ENCODE measurements at regions not wholly inside any gene's neighbourhood (a gene's known extent, or its start where the extent isn't known, plus 50 kb on each side); places are given as distances from the start of the nearest gene placed in this dataset.

DNA sequence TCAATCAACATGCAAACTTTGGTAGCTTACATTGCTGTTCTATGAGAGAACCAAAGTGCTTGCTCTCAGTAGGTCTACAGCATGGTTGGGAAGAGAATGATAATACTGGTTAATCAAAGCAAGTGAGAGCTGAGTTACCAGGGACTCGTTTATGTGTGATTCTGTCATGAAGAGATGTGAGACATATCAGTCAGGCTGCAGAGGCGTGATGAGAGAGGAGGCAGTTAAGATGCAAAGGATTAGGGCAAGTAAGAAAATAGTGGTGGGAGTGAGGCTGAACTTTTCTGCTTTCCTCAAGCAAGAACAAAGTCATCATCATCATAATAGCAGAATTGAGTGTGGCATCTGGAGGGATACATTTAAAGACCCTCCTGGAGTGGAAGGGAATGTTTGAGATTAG, 86.5 kb downstream of the RPS12 start:
- H3K79me2 ChIP-seq (ENCODE audit: low read length) = no peaks in the 10 kb centered on the region
- H3K27ac ChIP-seq (ENCODE audit: low read length) = no peak overlapping the region
- TF ChIP-seq, protein P1, sequence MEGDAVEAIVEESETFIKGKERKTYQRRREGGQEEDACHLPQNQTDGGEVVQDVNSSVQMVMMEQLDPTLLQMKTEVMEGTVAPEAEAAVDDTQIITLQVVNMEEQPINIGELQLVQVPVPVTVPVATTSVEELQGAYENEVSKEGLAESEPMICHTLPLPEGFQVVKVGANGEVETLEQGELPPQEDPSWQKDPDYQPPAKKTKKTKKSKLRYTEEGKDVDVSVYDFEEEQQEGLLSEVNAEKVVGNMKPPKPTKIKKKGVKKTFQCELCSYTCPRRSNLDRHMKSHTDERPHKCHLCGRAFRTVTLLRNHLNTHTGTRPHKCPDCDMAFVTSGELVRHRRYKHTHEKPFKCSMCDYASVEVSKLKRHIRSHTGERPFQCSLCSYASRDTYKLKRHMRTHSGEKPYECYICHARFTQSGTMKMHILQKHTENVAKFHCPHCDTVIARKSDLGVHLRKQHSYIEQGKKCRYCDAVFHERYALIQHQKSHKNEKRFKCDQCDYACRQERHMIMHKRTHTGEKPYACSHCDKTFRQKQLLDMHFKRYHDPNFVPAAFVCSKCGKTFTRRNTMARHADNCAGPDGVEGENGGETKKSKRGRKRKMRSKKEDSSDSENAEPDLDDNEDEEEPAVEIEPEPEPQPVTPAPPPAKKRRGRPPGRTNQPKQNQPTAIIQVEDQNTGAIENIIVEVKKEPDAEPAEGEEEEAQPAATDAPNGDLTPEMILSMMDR (IDR thresholded peaks at IDR 0.05; ENCODE audit: low read depth, low read length) = no peak
- TF ChIP-seq EZH2phosphoT487 (IDR thresholded peaks at IDR 0.05; ENCODE audit: low read depth) = no peak

DNA sequence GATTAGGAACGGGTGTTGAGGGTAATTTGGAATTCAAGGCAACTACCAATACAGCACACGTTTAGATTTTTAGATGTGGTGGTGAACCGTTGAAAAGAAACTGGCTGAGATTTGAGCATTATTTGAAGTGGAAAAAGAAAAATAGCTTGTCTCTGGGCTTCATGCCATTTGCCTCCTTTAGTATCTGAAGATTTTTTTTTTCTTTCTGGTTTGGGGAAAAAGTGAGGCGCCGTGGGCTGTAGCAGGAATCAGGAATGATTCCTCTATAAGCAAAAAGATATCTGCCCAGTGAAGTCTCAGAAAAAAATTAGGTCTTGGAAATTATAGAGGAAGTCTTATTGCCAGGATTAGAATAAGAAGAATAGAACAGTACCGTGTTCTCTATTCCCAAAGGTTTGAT, 88.5 kb downstream of the RPS12 start:
- no peak overlapping the region for H3K4me3 ChIP-seq (ENCODE audit: low read length)
- TF ChIP-seq EZH2phosphoT487 (IDR thresholded peaks at IDR 0.05; ENCODE audit: low read depth) = no peak
- TF ChIP-seq, protein P1 (IDR thresholded peaks at IDR 0.05; ENCODE audit: low read depth, low read length) = no peak
- no peaks in the 10 kb centered on the region for H3K4me1 ChIP-seq (ENCODE audit: low read length)
- no peak overlapping the region for H3K4me2 ChIP-seq (ENCODE audit: low read length)
- no peaks in the 10 kb centered on the region for H3K36me3 ChIP-seq (replicated peaks; ENCODE audit: low read depth, low read length)
- no peak overlapping the region for H2AFZ ChIP-seq (ENCODE audit: low read depth, low read length)
- H3K9me3 ChIP-seq (ENCODE audit: insufficient read depth, low read length) = no peaks in the 10 kb centered on the region
- no peaks in the 10 kb centered on the region for H3K27me3 ChIP-seq (ENCODE audit: low read depth, low read length)
- no peaks in the 10 kb centered on the region for H4K20me1 ChIP-seq (ENCODE audit: insufficient read depth, low read length)
- H3K9ac ChIP-seq (ENCODE audit: low read length) = no peak overlapping the region
- no peaks in the 10 kb centered on the region for H3K79me2 ChIP-seq (ENCODE audit: low read length)
- no peak overlapping the region for H3K27ac ChIP-seq (ENCODE audit: low read length)

More for the DNA sequence above, 86.5 kb downstream of the RPS12 start:
- Histone ChIP-seq H4K20me1 (ENCODE audit: insufficient read depth, low read length) (no peaks in the 10 kb centered on the region), H3K9ac (ENCODE audit: low read length) (no peak overlapping the region), H3K4me3 (ENCODE audit: low read length) (no peak overlapping the region), H2AFZ (ENCODE audit: low read depth, low read length) (no peak overlapping the region), H3K36me3 (replicated peaks; ENCODE audit: low read depth, low read length) (no peaks in the 10 kb centered on the region), H3K4me1 (ENCODE audit: low read length) (peaks cover 3% of the 10 kb centered on the region; the same call in 1 of the 2 replicates), H3K27me3 (ENCODE audit: low read depth, low read length) (no peaks in the 10 kb centered on the region), H3K4me2 (ENCODE audit: low read length) (no peak overlapping the region), H3K9me3 (ENCODE audit: insufficient read depth, low read length) (no peaks in the 10 kb centered on the region)

DNA sequence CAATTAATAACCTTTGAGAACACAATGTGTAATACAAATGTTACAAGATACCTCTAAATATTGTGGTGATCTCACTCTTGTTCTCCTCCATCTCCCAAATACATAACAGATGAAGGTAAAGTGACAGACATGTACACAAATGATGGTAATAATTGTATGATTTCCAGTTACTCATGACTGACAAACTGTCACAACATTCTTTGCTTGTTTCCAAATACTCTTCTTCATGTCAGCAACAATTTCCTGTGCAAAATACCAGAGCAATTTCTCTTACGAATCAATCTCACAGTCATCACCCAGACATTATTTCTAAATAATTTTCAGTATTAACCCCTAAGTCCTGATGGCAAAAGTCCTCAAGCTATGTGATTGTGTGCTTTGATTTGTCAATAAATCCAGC, 92.9 kb downstream of the RPS12 start:
- TF ChIP-seq, protein P1 (IDR thresholded peaks at IDR 0.05; ENCODE audit: low read depth, low read length) = no peak
- no peak for TF ChIP-seq EZH2phosphoT487 (IDR thresholded peaks at IDR 0.05; ENCODE audit: low read depth)
- Histone ChIP-seq H3K4me3 (ENCODE audit: low read length) (no peak overlapping the region), H3K36me3 (replicated peaks; ENCODE audit: low read depth, low read length) (no peaks in the 10 kb centered on the region), H3K9me3 (ENCODE audit: insufficient read depth, low read length) (no peaks in the 10 kb centered on the region), H3K79me2 (ENCODE audit: low read length) (no peaks in the 10 kb centered on the region), H3K27ac (ENCODE audit: low read length) (no peak overlapping the region), H4K20me1 (ENCODE audit: insufficient read depth, low read length) (no peaks in the 10 kb centered on the region), H3K27me3 (ENCODE audit: low read depth, low read length) (no peaks in the 10 kb centered on the region), H3K4me1 (ENCODE audit: low read length) (peaks cover 6% of the 10 kb centered on the region; the same call in 1 of the 2 replicates), H3K9ac (ENCODE audit: low read length) (no peak overlapping the region), H2AFZ (ENCODE audit: low read depth, low read length) (no peak overlapping the region), H3K4me2 (ENCODE audit: low read length) (no peak overlapping the region)

DNA sequence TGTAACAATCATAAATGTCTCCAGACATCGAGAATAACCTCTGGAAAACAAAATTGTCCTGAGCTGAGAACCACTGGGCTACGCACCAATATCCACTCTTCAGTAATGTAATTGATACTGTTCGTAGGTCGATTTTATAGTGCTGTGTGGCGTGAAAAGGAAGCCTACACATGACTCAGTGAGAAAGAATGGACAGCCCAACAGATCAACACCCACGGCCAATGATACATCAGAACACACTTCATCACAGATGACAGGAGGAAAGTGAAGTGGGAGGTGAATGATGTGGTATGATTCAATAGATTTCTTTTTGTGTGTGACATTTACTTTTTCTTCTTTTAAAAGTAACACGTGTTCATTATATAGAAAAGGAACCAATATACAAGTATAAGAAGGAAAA, 93.5 kb downstream of the RPS12 start:
- no peak overlapping the region for H3K4me2 ChIP-seq (ENCODE audit: low read length)
- H3K36me3 ChIP-seq (replicated peaks; ENCODE audit: low read depth, low read length) = no peaks in the 10 kb centered on the region
- H3K9me3 ChIP-seq (ENCODE audit: insufficient read depth, low read length) = no peaks in the 10 kb centered on the region
- H2AFZ ChIP-seq (ENCODE audit: low read depth, low read length) = peak overlapping the region; percentile 13; the same call in 1 of the 2 replicates
- no peaks in the 10 kb centered on the region for H3K79me2 ChIP-seq (ENCODE audit: low read length)
- H3K9ac ChIP-seq (ENCODE audit: low read length) = no peak overlapping the region
- H3K27me3 ChIP-seq (ENCODE audit: low read depth, low read length) = no peaks in the 10 kb centered on the region
- no peak overlapping the region for H3K4me3 ChIP-seq (ENCODE audit: low read length)
- H4K20me1 ChIP-seq (ENCODE audit: insufficient read depth, low read length) = no peaks in the 10 kb centered on the region
- TF ChIP-seq EZH2phosphoT487 (IDR thresholded peaks at IDR 0.05; ENCODE audit: low read depth) = no peak
- TF ChIP-seq, protein P1 (IDR thresholded peaks at IDR 0.05; ENCODE audit: low read depth, low read length) = no peak
- H3K4me1 ChIP-seq (ENCODE audit: low read length) = peaks cover 6% of the 10 kb centered on the region; the same call in 1 of the 2 replicates
- no peak overlapping the region for H3K27ac ChIP-seq (ENCODE audit: low read length)
